ENCODE measurements at regions not wholly inside any gene's neighbourhood (a gene's known extent, or its start where the extent isn't known, plus 50 kb on each side); places are given as distances from the start of the nearest gene placed in this dataset.

DNA sequence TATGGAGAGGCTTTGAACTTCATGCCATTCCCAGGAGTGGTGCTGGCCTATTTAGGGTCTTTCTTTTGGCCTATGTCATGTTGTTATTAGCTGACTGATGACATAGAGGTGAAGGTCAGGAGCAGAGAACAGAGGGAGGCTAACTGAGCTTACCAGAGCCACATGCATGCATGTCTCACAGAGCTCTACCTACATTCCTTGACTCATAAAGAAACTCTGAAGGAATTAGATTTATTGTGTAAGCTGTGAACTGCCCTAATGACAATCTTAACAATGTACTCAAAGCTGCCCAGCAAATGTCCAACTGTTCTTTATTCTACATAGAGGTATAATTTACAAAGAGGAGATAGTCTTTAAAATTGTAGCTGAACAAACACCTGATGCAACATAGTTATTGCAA lies 192.7 kb upstream of the CNR1 start:
- DNase-seq (ENCODE audit: low read depth, low spot score), result no peak

- no peak for DNase-seq (ENCODE audit: low read depth, low spot score)
Observed at GRCh38 chr6:88349511-88349910, 183.4 kb upstream of the CNR1 start.

DNA sequence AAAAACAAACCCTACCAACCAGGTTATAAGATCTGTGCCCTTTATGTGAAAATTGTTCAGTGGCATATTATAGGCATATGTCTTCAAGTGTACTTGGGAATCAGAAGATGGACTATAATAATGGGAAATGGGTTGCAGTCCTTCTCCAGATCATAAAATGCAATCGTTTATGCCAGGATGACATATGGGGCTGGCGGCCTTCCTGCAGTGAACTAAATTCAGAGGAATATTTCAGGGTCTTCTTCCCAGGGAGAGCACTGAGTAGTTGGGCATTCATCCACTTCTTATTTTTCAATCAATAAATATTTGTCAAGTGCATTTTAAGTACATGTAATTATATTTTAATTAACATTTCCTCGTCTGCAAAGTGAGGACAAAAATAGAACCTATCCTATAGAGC lies 176.2 kb upstream of the CNR1 start:
- no peak for DNase-seq (ENCODE audit: low read depth, low spot score)

- DNase-seq (ENCODE audit: low read depth, low spot score), result no peak
Observed at GRCh38 chr6:88339761-88340160, 173.6 kb upstream of the CNR1 start.

GRCh38 chr6:88321306-88321705 lies 155.2 kb upstream of the CNR1 start:
- DNase-seq (ENCODE audit: low read depth, low spot score), result no peak

DNA sequence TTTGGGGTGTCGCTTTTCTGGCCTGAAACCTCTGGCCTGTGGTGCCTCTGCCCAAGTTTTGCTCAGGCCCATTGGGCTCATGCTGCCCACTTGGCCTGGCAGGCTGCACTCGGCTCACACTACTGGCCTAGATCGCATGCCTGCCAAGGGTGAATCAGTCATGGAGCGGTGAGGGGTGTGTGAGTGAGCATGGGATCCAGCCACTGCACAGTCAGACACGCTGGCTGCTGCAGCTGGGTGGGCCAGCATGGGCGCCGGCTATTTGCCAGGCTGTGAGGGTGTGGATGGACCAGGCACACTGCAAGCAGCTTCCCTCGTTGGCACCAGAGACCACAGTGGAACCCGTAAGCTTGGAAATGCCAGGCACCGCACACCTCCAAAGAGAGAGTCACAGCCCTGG lies 145.4 kb upstream of the CNR1 start:
- no peak for DNase-seq (ENCODE audit: low read depth, low spot score)

- DNase-seq (ENCODE audit: low read depth, low spot score), result no peak
Observed at GRCh38 chr6:88304520-88304919, 138.4 kb upstream of the CNR1 start.

- no peak for DNase-seq (ENCODE audit: low read depth, low spot score)
Observed at GRCh38 chr6:88302769-88303225, 136.7 kb upstream of the CNR1 start.

- DNase-seq (ENCODE audit: low read depth, low spot score), result no peak
Observed at GRCh38 chr6:88301888-88302768, 136.0 kb upstream of the CNR1 start.

- DNase-seq (ENCODE audit: low read depth, low spot score), result no peak
Observed at GRCh38 chr6:88301256-88301655, 135.1 kb upstream of the CNR1 start.

DNA sequence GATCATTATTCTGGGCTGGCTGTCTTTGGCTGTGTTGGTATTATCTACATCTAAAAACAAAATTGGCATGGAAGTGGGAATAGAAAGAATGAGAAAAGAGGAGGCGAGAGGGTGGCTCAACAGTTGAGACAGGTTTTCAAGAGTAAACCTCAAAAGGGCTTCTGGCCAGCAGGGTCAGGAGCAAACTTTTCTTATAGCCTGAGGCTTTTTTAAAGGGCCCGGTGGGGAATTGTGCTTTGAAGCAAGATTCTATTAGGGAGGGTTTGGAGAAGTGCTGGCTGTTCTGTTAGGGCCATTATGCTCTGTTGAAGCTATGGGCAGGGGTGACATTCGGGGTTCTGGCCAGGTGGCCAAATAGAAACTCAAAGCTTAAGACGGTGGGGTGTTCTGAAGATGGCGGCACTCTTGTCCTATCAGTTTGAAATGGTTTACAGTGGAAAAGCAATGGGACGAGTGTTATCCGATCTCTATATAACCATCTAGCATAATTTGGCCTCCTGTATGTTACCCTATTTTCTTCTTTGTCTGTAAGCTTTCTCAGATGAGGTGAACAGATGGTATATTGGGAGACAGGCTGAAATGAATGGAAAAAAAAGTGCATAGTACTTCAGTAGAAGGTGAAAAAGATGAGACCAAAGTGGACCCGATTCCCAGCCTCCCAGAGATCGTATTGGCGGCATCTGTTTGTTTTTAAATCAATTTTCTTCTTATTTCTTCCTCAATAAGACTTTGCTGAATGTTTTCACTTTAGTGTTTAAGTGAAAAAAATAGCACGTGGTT lies 132.1 kb upstream of the CNR1 start:
- DNase-seq (ENCODE audit: low read depth, low spot score), result no peak

- DNase-seq (ENCODE audit: low read depth, low spot score), result no peak
Observed at GRCh38 chr6:88296694-88297093, 130.5 kb upstream of the CNR1 start.

GRCh38 chr6:88295663-88296062 lies 129.5 kb upstream of the CNR1 start:
- DNase-seq (ENCODE audit: low read depth, low spot score), result no peak

GRCh38 chr6:88294702-88295101 lies 128.6 kb upstream of the CNR1 start:
- no peak for DNase-seq (ENCODE audit: low read depth, low spot score)

DNA sequence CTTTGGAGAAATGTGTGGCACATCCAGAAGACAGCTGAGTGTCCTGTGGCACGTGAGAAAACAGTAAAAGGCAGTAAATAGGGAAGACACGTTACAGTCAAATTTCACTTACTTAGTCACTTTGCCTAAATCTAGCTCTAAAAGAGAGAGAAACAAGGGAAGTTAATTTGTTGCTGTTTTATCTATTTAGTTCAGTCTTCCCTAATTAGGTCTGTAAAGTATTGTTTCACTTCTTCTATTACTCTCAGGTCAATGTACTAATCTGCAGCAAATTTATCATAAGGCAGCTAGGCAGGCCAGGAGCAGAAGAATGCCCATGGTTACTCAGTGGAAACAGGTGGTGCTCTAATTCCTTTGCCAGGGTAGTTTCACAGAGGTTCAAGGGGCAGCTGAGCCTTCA lies 124.3 kb upstream of the CNR1 start:
- no peak for DNase-seq (ENCODE audit: low read depth, low spot score)

GRCh38 chr6:88287696-88288095 lies 121.5 kb upstream of the CNR1 start:
- DNase-seq (ENCODE audit: low read depth, low spot score), result no peak

DNA sequence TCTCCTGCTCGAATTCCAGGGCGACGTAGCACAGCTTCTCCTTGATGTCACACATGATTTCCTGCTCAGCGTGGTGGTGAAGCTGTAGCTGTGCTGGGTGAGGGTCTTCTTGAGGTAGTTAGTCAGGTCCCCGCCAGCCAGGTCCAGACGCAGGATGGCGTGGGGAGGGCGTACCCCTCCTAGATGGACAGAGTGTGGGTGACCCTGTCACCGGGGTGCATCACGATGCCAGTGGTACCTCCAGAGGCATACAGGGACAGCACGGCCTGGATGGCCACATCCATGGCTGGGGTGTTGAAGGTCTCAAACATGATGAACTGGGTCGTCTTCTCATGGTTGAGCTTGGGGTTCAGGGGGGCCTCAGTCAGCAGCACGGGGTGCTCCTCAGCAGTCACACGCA lies 110.2 kb upstream of the CNR1 start:
- no peak for DNase-seq (ENCODE audit: low read depth, low spot score)

GRCh38 chr6:88268508-88268907 lies 102.4 kb upstream of the CNR1 start:
- no peak for DNase-seq (ENCODE audit: low read depth, low spot score)

- DNase-seq (ENCODE audit: low read depth, low spot score), result no peak
Observed at GRCh38 chr6:88266126-88266525, 100.0 kb upstream of the CNR1 start.

- no peak for DNase-seq (ENCODE audit: low read depth, low spot score)
Observed at GRCh38 chr6:88263591-88263990, 97.4 kb upstream of the CNR1 start.

DNA sequence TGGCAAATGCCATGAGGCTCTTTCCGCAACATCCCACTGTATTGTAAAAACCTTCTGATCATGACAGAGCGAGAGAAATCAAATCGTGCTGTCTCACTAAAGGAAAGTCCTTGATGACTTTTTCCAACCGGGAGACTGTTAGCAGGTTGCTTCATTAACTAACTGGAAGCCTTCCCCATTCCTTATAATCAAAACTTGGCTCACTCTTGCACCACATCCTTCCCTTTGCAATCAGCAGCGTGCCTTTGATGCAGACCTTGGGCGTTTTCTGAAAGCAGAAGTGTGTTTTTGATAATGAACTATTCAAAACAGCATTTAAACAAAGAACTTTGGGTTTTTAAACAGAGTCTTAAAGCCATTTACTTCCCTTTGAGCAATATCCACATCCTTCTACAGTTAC lies 96.2 kb upstream of the CNR1 start:
- no peak for DNase-seq (ENCODE audit: low read depth, low spot score)

- DNase-seq (ENCODE audit: low read depth, low spot score), result no peak
Observed at GRCh38 chr6:88251301-88251700, 85.2 kb upstream of the CNR1 start.

Data from smooth muscle cell of the brain vasculature (primary cell).